Fibroblast of skin of scalp (primary cell): ENCODE measurements at regions not wholly inside any gene's neighbourhood (a gene's known extent, or its start where the extent isn't known, plus 50 kb on each side); places are given as distances from the start of the nearest gene placed in this dataset.

Experiments used
- DNase-seq: peaks from one replicate; pipeline ENCODE4 v3.0.0-alpha.2; 2013

GRCh38 chr17:77343031-77343800, 202.4 kb downstream of the SEC14L1 start:
- DNase-seq, result no peak

GRCh38 chr17:77344038-77344437, 203.3 kb downstream of the SEC14L1 start:
- DNase-seq, result no peak

- DNase-seq, result peak; percentile 27
Observed at GRCh38 chr17:77345260-77345910, 204.6 kb downstream of the SEC14L1 start.

GRCh38 chr17:77346765-77347164, 206.0 kb downstream of the SEC14L1 start:
- no peak for DNase-seq

- DNase-seq, result no peak
Observed at GRCh38 chr17:77347544-77347943, 206.8 kb downstream of the SEC14L1 start.

- peak; percentile 70 for DNase-seq
Observed at GRCh38 chr17:77349976-77350830, 209.4 kb downstream of the SEC14L1 start.

GRCh38 chr17:77352441-77352840, 211.7 kb downstream of the SEC14L1 start:
- no peak for DNase-seq

- DNase-seq, result no peak
Observed at GRCh38 chr17:77352996-77353395, 212.2 kb downstream of the SEC14L1 start.

GRCh38 chr17:77353684-77354419, 213.1 kb downstream of the SEC14L1 start:
- DNase-seq, result no peak

GRCh38 chr17:77354420-77354669, 213.6 kb downstream of the SEC14L1 start:
- DNase-seq, result no peak

- peak; percentile 96 for DNase-seq
Observed at GRCh38 chr17:77354670-77355455, 214.1 kb downstream of the SEC14L1 start.

GRCh38 chr17:77356109-77356689, 215.4 kb downstream of the SEC14L1 start:
- DNase-seq, result no peak

GRCh38 chr17:77356690-77357201, 216.0 kb downstream of the SEC14L1 start:
- no peak for DNase-seq

- DNase-seq, result no peak
Observed at GRCh38 chr17:77358801-77359200, 218.0 kb downstream of the SEC14L1 start.

- DNase-seq, result no peak
Observed at GRCh38 chr17:77359236-77359635, 218.5 kb downstream of the SEC14L1 start.

- DNase-seq, result no peak
Observed at GRCh38 chr17:77361986-77362620, 221.3 kb downstream of the SEC14L1 start.

- DNase-seq, result no peak
Observed at GRCh38 chr17:77363821-77364361, 223.1 kb downstream of the SEC14L1 start.

- no peak for DNase-seq
Observed at GRCh38 chr17:77364381-77364911, 223.7 kb downstream of the SEC14L1 start.

- DNase-seq, result no peak
Observed at GRCh38 chr17:77364941-77365583, 224.3 kb downstream of the SEC14L1 start.
